ENCODE measurements at regions not wholly inside any gene's neighbourhood (a gene's known extent, or its start where the extent isn't known, plus 50 kb on each side); places are given as distances from the start of the nearest gene placed in this dataset.

- Histone ChIP-seq H3K9ac (ENCODE audit: low read depth, low read length) (no peak overlapping the region), H3K4me1 (ENCODE audit: insufficient read depth, low read length) (no peaks in the 10 kb centered on the region), H3K27me3 (ENCODE audit: insufficient read depth, low read length) (no peaks in the 10 kb centered on the region), H3K4me3 (ENCODE audit: low read length) (no peak overlapping the region), H3K9me3 (ENCODE audit: insufficient read depth, low read depth, low read length) (no peaks in the 10 kb centered on the region), H3K36me3 (ENCODE audit: insufficient read depth, low read length) (no peaks in the 10 kb centered on the region), H3K27ac (ENCODE audit: low read depth, low read length) (no peak overlapping the region)
These were observed 219.7 kb downstream of the MTERF1 start for GRCh38 chr7:91660734-91661356.

DNA sequence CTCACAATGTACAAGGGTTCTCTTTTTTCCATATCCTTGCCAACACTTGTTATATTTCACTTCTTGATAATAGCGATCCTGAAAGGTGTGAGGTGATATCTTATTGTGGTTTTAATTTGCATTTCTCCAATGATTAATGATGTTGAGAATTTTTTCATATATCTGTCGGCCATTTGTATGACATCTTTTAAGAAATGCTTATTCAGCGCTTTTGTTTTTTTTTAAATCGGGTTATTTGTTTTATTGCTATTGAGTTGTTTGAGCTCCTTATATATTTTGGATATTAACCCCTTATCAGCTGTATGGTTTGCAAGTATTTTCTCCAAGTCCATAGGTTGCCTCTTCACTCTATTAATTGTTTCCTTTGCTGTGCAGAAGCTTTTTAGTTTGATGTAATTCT, 218.8 kb downstream of the MTERF1 start:
- H3K27me3 ChIP-seq (ENCODE audit: insufficient read depth, low read length): no peaks in the 10 kb centered on the region
- 95% methylated on average over 4 of the region's 4 CpGs for WGBS
- no peaks in the 10 kb centered on the region for H3K4me1 ChIP-seq (ENCODE audit: insufficient read depth, low read length)
- no peaks in the 10 kb centered on the region for H3K36me3 ChIP-seq (ENCODE audit: insufficient read depth, low read length)
- H3K9me3 ChIP-seq (ENCODE audit: insufficient read depth, low read depth, low read length): no peaks in the 10 kb centered on the region
- H3K27ac ChIP-seq (ENCODE audit: low read depth, low read length): no peak overlapping the region
- no peak overlapping the region for H3K9ac ChIP-seq (ENCODE audit: low read depth, low read length)
- H3K4me3 ChIP-seq (ENCODE audit: low read length): no peak overlapping the region

- Histone ChIP-seq H3K36me3 (ENCODE audit: insufficient read depth, low read length) (no peaks in the 10 kb centered on the region), H3K4me1 (ENCODE audit: insufficient read depth, low read length) (no peaks in the 10 kb centered on the region), H3K27me3 (ENCODE audit: insufficient read depth, low read length) (no peaks in the 10 kb centered on the region), H3K9ac (ENCODE audit: low read depth, low read length) (no peak overlapping the region), H3K27ac (ENCODE audit: low read depth, low read length) (no peak overlapping the region), H3K4me3 (ENCODE audit: low read length) (no peak overlapping the region), H3K9me3 (ENCODE audit: insufficient read depth, low read depth, low read length) (no peaks in the 10 kb centered on the region)
These were observed 212.3 kb downstream of the MTERF1 start for GRCh38 chr7:91668217-91668616.

GRCh38 chr7:91671245-91671644, 209.3 kb downstream of the MTERF1 start:
- no peaks in the 10 kb centered on the region for H3K4me1 ChIP-seq (ENCODE audit: insufficient read depth, low read length)
- H3K27ac ChIP-seq (ENCODE audit: low read depth, low read length): no peak overlapping the region
- H3K9ac ChIP-seq (ENCODE audit: low read depth, low read length): no peak overlapping the region
- H3K27me3 ChIP-seq (ENCODE audit: insufficient read depth, low read length): no peaks in the 10 kb centered on the region
- H3K9me3 ChIP-seq (ENCODE audit: insufficient read depth, low read depth, low read length): no peaks in the 10 kb centered on the region
- H3K4me3 ChIP-seq (ENCODE audit: low read length): no peak overlapping the region
- H3K36me3 ChIP-seq (ENCODE audit: insufficient read depth, low read length): no peaks in the 10 kb centered on the region
- WGBS: 92% methylated on average over 3 of the region's 3 CpGs

DNA sequence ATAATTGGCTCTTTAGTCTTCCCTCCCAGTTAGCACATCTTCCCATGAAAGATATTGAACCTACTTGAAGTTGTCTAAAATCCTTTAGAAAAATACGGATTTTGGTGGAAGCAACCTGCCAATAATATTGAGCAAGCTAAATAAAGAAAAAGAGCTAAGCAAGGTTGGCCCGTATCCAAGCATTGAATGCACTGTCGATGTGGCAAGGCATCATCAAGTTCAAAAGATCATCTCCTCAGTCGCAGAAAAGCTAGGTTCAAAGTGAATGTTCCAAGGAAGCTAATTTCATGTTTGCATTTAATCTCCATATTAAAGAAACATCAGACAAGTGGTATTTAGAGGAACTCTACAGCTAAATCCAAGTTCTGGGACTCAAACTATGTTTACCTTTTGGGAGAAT, 206.0 kb downstream of the MTERF1 start:
- 97% methylated on average over 4 of the region's 4 CpGs for WGBS

GRCh38 chr7:91681718-91682117, 198.8 kb downstream of the MTERF1 start:
- Histone ChIP-seq H3K4me3 (ENCODE audit: low read length) (no peak overlapping the region), H3K27me3 (ENCODE audit: insufficient read depth, low read length) (no peaks in the 10 kb centered on the region), H3K27ac (ENCODE audit: low read depth, low read length) (no peak overlapping the region), H3K36me3 (ENCODE audit: insufficient read depth, low read length) (no peaks in the 10 kb centered on the region), H3K4me1 (ENCODE audit: insufficient read depth, low read length) (no peaks in the 10 kb centered on the region), H3K9me3 (ENCODE audit: insufficient read depth, low read depth, low read length) (peaks cover 27% of the 10 kb centered on the region), H3K9ac (ENCODE audit: low read depth, low read length) (no peak overlapping the region)
- 91% methylated on average over 3 of the region's 3 CpGs for WGBS

More for the DNA sequence above, 206.0 kb downstream of the MTERF1 start:
- Histone ChIP-seq H3K9me3 (ENCODE audit: insufficient read depth, low read depth, low read length) (0 out of 2 replicates have a peak, but pooled peaks cover 2% of the 10 kb centered on the region), H3K9ac (ENCODE audit: low read depth, low read length) (no peak overlapping the region), H3K27me3 (ENCODE audit: insufficient read depth, low read length) (no peaks in the 10 kb centered on the region), H3K4me3 (ENCODE audit: low read length) (no peak overlapping the region), H3K4me1 (ENCODE audit: insufficient read depth, low read length) (no peaks in the 10 kb centered on the region), H3K36me3 (ENCODE audit: insufficient read depth, low read length) (no peaks in the 10 kb centered on the region), H3K27ac (ENCODE audit: low read depth, low read length) (no peak overlapping the region)

GRCh38 chr7:91683823-91684222, 196.7 kb downstream of the MTERF1 start:
- Histone ChIP-seq H3K9ac (ENCODE audit: low read depth, low read length) (no peak overlapping the region), H3K9me3 (ENCODE audit: insufficient read depth, low read depth, low read length) (peaks cover 27% of the 10 kb centered on the region), H3K36me3 (ENCODE audit: insufficient read depth, low read length) (no peaks in the 10 kb centered on the region), H3K27ac (ENCODE audit: low read depth, low read length) (no peak overlapping the region), H3K4me1 (ENCODE audit: insufficient read depth, low read length) (no peaks in the 10 kb centered on the region), H3K4me3 (ENCODE audit: low read length) (no peak overlapping the region), H3K27me3 (ENCODE audit: insufficient read depth, low read length) (no peaks in the 10 kb centered on the region)

DNA sequence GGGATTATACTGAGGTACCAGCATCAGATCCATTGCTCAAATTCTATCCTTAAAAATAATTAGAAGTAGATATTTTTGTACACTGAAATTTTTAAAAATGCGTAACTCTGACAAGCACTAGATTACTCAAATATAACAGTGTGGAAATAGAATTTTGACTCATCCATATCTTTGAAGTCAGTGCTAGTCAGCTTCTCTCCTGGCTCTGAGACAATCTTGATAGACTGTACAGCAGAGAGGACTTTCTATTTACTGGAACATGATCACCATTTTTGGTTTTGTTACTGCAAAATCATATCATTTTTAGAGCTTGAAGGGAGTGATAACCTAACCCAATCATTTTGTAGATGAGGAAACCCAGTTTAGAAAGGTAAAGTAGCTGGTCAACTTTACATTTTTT, 195.0 kb downstream of the MTERF1 start:
- WGBS: no CpG with 5 or more reads among the region's 1 CpG

DNA sequence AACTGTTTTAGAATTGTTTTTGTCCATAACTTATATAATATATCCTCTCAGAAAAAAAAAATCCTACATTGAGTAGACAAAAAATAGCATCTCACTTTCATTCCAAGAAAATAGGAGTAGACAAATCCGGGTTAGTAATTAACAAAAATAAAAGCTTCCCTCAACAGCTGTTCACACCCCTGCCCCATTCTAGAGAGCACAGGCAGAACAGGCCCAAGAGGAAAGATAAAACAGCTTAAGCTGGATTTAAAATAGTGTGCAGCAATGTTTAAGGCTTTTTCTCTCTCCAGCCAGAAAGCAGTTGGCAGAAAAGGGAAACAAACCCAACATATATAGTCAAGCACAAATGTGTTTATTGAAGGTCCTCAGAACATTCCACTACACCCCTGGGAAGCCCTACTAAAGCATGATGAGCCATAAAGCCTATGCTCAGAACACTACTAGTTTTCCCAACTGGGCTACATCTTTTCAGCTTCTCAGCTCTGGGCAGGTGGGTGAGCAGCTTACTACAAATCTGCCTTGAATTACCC, 189.9 kb downstream of the MTERF1 start:
- Histone ChIP-seq H3K27me3 (ENCODE audit: insufficient read depth, low read length) (no peaks in the 10 kb centered on the region), H3K4me1 (ENCODE audit: insufficient read depth, low read length) (peaks cover 22% of the 10 kb centered on the region), H3K9ac (ENCODE audit: low read depth, low read length) (no peak overlapping the region), H3K4me3 (ENCODE audit: low read length) (no peak overlapping the region), H3K9me3 (ENCODE audit: insufficient read depth, low read depth, low read length) (no peaks in the 10 kb centered on the region), H3K36me3 (ENCODE audit: insufficient read depth, low read length) (no peaks in the 10 kb centered on the region), H3K27ac (ENCODE audit: low read depth, low read length) (no peak overlapping the region)
- 100% methylated on average over 1 of the region's 1 CpG for WGBS

More for the DNA sequence above, 195.0 kb downstream of the MTERF1 start:
- Histone ChIP-seq H3K4me3 (ENCODE audit: low read length) (no peak overlapping the region), H3K27ac (ENCODE audit: low read depth, low read length) (no peak overlapping the region), H3K9me3 (ENCODE audit: insufficient read depth, low read depth, low read length) (peaks cover 17% of the 10 kb centered on the region), H3K4me1 (ENCODE audit: insufficient read depth, low read length) (no peaks in the 10 kb centered on the region), H3K27me3 (ENCODE audit: insufficient read depth, low read length) (no peaks in the 10 kb centered on the region), H3K36me3 (ENCODE audit: insufficient read depth, low read length) (no peaks in the 10 kb centered on the region), H3K9ac (ENCODE audit: low read depth, low read length) (no peak overlapping the region)

DNA sequence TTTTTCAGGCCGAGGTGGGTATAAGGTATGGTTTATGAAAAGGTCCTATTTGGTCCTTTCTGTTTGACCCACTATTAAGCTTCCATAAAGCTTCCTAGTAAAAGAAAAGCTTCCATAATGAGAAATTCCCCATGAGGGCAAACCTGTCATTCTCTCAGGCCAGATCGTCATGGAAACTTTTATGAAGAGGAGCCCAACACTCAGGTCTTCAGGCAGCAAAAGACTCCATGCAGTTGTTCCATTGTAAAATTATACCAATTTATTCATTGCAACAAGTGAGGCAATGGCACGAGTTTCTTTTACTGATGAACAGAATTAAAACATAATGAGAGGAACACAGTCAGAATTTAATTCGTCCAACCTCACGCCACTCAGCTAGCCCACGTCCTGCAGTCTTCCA, 188.6 kb downstream of the MTERF1 start:
- 96% methylated on average over 5 of the region's 6 CpGs for WGBS
- no peaks in the 10 kb centered on the region for H3K27me3 ChIP-seq (ENCODE audit: insufficient read depth, low read length)

DNA sequence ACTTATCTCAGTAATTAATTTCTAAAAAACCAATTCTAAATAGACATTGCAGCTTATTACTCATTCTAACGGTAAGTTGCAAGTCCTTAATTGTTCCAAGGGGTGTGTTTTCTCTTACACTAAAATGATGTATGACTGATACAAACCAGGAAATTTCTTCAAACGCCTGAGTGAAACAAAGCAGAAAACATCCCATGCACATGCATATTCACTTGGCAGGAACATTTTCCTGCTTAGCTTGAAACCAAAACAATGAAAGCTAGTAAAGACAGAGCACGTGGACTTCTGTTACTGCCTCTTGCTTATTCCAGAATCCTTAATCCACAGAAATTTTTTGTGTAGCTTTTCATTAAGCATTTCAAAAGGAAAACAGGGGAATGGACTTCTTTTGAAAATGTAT, 187.7 kb downstream of the MTERF1 start:
- Histone ChIP-seq H3K4me3 (ENCODE audit: low read length) (no peak overlapping the region), H3K9me3 (ENCODE audit: insufficient read depth, low read depth, low read length) (no peaks in the 10 kb centered on the region), H3K9ac (ENCODE audit: low read depth, low read length) (0 out of 2 replicates have a peak overlapping the region, but pooled peaks have one; percentile 31), H3K27me3 (ENCODE audit: insufficient read depth, low read length) (no peaks in the 10 kb centered on the region), H3K4me1 (ENCODE audit: insufficient read depth, low read length) (peaks cover 22% of the 10 kb centered on the region), H3K36me3 (ENCODE audit: insufficient read depth, low read length) (no peaks in the 10 kb centered on the region), H3K27ac (ENCODE audit: low read depth, low read length) (no peak overlapping the region)
- WGBS: 22% methylated on average over 2 of the region's 3 CpGs

More for the DNA sequence above, 188.6 kb downstream of the MTERF1 start:
- Histone ChIP-seq H3K36me3 (ENCODE audit: insufficient read depth, low read length) (no peaks in the 10 kb centered on the region), H3K27ac (ENCODE audit: low read depth, low read length) (no peak overlapping the region), H3K9me3 (ENCODE audit: insufficient read depth, low read depth, low read length) (no peaks in the 10 kb centered on the region), H3K9ac (ENCODE audit: low read depth, low read length) (no peak overlapping the region), H3K4me1 (ENCODE audit: insufficient read depth, low read length) (peaks cover 22% of the 10 kb centered on the region), H3K4me3 (ENCODE audit: low read length) (no peak overlapping the region)

DNA sequence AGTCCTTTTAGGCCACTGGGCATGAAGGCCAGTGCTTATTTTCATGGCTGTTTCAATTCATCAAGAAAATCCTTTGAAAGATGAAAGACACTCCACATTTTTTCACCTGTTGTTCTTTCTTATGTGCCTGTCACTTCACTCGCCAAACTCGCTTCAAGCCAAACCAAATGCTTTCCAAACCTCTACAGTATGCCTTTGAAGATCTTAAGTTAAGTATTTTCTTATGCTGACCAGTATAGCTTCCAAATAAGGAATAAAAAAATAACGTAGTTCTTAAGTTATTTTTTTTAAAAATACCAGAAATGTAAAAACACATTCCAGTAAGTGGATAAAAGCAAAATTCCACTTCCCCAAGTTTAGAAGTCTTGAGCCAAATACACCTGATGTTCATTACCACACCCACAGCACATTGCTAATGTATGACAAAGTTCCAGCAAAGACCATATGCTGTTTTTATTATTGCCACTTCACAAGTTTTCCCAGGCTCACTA, 186.1 kb downstream of the MTERF1 start:
- peaks cover 22% of the 10 kb centered on the region for H3K4me1 ChIP-seq (ENCODE audit: insufficient read depth, low read length)
- H3K9ac ChIP-seq (ENCODE audit: low read depth, low read length): no peak overlapping the region
- no peak overlapping the region for H3K4me3 ChIP-seq (ENCODE audit: low read length)
- H3K27ac ChIP-seq (ENCODE audit: low read depth, low read length): no peak overlapping the region
- no peaks in the 10 kb centered on the region for H3K36me3 ChIP-seq (ENCODE audit: insufficient read depth, low read length)
- WGBS: 89% methylated on average over 2 of the region's 3 CpGs
- H3K27me3 ChIP-seq (ENCODE audit: insufficient read depth, low read length): no peaks in the 10 kb centered on the region
- no peaks in the 10 kb centered on the region for H3K9me3 ChIP-seq (ENCODE audit: insufficient read depth, low read depth, low read length)

Data from HUES64 (cell line).